Thyroid gland (tissue), 4 donors: ENCODE measurements at regions not wholly inside any gene's neighbourhood (a gene's known extent, or its start where the extent isn't known, plus 50 kb on each side); places are given as distances from the start of the nearest gene placed in this dataset.
"Not testable (repeated sequence)": the region's sequence is repeated elsewhere in the genome, so short reads cannot be mapped to it uniquely, and the experiment has no call there.

Experiments used
- DNase-seq, 2 donors: peaks; one replicate each; pipeline ENCODE4 v3.0.0-alpha.2; 2019
- H3K27ac ChIP-seq, 3 donors: fragments of 200-600 bp; sonication (generic); 1 replicate in 2 of 3; 2 replicates in 1 of 3; pipeline ENCODE4 v1.5.1; 2016 to 2019; ENCODE audit warnings: mild to moderate bottlenecking in 1 of 3, moderate library complexity in 1 of 3
- H3K27me3 ChIP-seq: fragments of 200-600 bp; sonication (generic); one replicate; pipeline ENCODE4 v1.5.1; 2019
- H3K36me3 ChIP-seq, 2 donors: fragments of 200-600 bp; sonication (generic); one replicate each; pipeline ENCODE4 v1.5.1; 2016 to 2019
- H3K4me1 ChIP-seq, 2 donors: fragments of 200-600 bp; sonication (generic); one replicate each; pipeline ENCODE4 v1.5.1; 2017 to 2019
- H3K4me3 ChIP-seq, 3 donors: fragments of 200-600 bp; sonication (generic); replicated peaks in 1 of 3; 1 replicate in 2 of 3; 2 replicates in 1 of 3; pipeline ENCODE4 v1.5.1; 2016; ENCODE audit warnings: mild to moderate bottlenecking in 1 of 3
- H3K9me3 ChIP-seq: fragments of 200-600 bp; sonication (generic); one replicate; pipeline ENCODE4 v1.5.1; 2017
- POLR2A ChIP-seq, 2 donors: fragments of 450-650 bp; IDR thresholded peaks; one replicate each; pipeline ENCODE4 v1.6.1; 2017; ENCODE audit warnings: antibody characterized with exemption in 2 of 2, mild to moderate bottlenecking in 2 of 2, moderate library complexity in 1 of 2
- WGBS, 2 donors: methylation state at CpG; one replicate each; pipeline ENCODE4 v1.1.5; 2017; 5-methylcytosine and 5-hydroxymethylcytosine counted together
- intact Hi-C: fragments of 100-400 bp; cut with DNase I; formaldehyde crosslinking; loops from one replicate; pipeline ENCODE4 v1.15.1; 2023
- TF ChIP-seq, protein P1 (sequence below), 6 experiments: fragments of 200-600 bp in 3 of 6; fragments of 450-650 bp in 3 of 6; sonication (generic) in 3 of 6; IDR thresholded peaks; one replicate each; pipeline ENCODE4 v1.5.1; 2016 to 2019; ENCODE audit warnings: antibody characterized with exemption in 6 of 6, mild to moderate bottlenecking in 2 of 6, inconsistent platforms in 1 of 6, moderate library complexity in 1 of 6

DNA sequence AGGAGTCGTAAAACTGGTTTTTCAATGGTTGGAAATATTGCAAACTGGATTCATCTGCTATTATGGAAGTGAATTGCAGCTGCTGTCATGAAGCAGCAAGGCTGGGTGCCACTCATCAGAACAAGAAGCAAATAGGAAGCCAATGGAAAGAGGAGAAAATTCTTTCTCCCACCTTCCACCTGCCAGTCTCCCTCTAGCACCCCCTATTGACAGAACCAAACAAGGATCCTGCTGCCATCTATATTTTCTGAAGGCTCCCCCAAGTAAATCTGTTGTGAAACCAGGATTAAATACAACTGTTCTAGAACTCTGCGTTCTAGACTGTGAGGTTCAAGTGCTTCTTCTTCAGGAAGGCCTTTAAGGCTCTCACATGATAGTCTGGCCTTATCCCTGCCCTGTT, 286.6 kb downstream of the AACS start:
- no peaks in the 10 kb centered on the region for H3K9me3 ChIP-seq
- no peak for DNase-seq
- intact Hi-C loops: no loop called here
- H3K27ac ChIP-seq: no peak overlapping the region
- no peaks in the 10 kb centered on the region for H3K27me3 ChIP-seq
- TF ChIP-seq POLR2A (IDR thresholded peaks at IDR 0.05): no peak
- TF ChIP-seq, protein P1, sequence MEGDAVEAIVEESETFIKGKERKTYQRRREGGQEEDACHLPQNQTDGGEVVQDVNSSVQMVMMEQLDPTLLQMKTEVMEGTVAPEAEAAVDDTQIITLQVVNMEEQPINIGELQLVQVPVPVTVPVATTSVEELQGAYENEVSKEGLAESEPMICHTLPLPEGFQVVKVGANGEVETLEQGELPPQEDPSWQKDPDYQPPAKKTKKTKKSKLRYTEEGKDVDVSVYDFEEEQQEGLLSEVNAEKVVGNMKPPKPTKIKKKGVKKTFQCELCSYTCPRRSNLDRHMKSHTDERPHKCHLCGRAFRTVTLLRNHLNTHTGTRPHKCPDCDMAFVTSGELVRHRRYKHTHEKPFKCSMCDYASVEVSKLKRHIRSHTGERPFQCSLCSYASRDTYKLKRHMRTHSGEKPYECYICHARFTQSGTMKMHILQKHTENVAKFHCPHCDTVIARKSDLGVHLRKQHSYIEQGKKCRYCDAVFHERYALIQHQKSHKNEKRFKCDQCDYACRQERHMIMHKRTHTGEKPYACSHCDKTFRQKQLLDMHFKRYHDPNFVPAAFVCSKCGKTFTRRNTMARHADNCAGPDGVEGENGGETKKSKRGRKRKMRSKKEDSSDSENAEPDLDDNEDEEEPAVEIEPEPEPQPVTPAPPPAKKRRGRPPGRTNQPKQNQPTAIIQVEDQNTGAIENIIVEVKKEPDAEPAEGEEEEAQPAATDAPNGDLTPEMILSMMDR (IDR thresholded peaks at IDR 0.05): no peak
- no peaks in the 10 kb centered on the region for H3K4me1 ChIP-seq
- no peaks in the 10 kb centered on the region for H3K36me3 ChIP-seq
- no peak overlapping the region for H3K4me3 ChIP-seq
- 76 to 87% methylated on average over 2 of the region's 2 CpGs for WGBS, 2 donors

DNA sequence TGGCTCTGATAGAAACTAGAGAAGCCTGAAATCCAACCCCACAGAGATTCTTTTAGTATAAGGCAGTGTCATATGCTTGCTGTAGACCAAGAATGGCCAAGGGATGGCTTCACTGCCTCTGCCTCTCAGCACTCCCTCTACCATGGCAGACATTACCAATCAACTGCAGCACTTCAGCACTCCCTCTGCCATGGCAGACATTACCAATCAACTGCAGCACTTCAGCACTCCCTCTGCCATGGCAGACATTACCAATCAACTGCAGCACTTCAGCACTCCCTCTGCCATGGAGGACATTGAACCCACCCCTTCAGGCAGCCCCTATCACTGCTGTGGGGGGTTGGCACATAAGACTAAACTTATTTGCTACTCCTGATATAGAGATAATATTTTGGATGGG, 287.8 kb downstream of the AACS start:
- H3K36me3 ChIP-seq, H3K4me1 ChIP-seq: not testable (repeated sequence)

DNA sequence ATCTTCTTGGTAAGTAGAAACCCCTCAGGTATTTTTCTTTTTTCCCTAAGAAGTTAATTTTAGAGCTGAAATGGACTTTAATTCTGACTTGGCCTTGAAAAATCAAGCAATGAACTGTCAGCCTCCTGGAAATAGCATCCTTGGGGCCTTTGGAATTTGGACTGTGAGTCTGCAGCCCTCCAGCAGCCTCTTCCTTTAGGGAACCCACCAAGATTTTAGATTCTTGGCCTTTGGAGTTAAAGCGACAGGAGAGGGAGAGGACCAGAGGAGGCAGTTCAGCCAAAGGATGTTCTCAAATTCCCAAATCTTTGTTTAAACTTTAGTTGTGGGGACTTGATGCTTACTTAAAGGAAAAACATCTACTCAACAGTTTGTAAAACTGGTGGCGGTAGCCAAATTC, 288.6 kb downstream of the AACS start:
- no peak for TF ChIP-seq POLR2A (IDR thresholded peaks at IDR 0.05)
- TF ChIP-seq, protein P1 (IDR thresholded peaks at IDR 0.05): no peak
- no peaks in the 10 kb centered on the region for H3K9me3 ChIP-seq
- WGBS, 2 donors: 88 to 92% methylated on average over 2 of the region's 2 CpGs
- intact Hi-C loops: no loop called here
- H3K27me3 ChIP-seq: no peaks in the 10 kb centered on the region
- H3K4me1 ChIP-seq: no peaks in the 10 kb centered on the region
- no peaks in the 10 kb centered on the region for H3K36me3 ChIP-seq
- H3K27ac ChIP-seq: no peak overlapping the region
- DNase-seq: no peak
- H3K4me3 ChIP-seq: no peak overlapping the region

More for the DNA sequence above, 287.8 kb downstream of the AACS start:
- DNase-seq, H3K9me3 ChIP-seq, H3K4me3 ChIP-seq, intact Hi-C loops, H3K27ac ChIP-seq, H3K27me3 ChIP-seq: not testable (repeated sequence)

DNA sequence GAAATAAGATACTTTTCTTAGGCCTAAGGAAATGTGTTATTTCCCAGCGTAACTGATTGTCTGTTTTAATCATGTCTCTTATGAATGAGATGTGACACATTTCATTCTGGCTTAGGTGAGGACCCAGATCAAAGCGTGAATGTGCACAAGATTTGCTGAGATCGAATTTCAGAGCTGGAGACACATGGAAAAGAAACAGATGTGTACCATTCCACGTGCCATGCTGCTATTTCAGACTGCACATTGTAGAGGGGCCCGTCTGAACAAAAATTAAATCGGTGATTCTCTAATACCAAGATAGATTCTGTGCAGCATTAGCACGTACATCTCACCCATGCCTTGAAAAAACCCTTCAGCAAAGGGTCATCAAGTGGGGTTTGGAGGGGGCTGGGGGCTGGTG, 290.4 kb downstream of the AACS start:
- H3K27ac ChIP-seq: no peak overlapping the region
- intact Hi-C loops: no loop called here
- 62 to 68% methylated on average over 7 of the region's 7 CpGs for WGBS, 2 donors

DNA sequence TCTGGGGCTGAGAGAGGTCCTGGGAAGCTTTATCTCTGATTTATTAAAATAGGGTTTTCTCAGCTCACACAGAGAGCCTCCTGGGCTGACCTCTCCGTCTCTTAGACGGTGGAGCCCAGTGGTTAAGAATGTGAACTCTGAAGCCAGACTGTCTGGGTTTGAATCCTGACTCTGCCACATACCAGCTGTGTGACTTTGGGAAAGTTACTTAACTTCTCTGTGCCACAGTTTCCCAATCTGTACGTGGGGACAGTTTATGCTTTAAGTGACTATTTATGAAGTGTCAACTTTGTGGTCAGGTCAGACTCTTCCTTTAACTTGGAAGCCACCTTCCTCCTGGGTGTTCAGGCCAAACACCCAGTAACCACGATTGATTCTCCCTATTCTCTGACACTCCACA, 290.9 kb downstream of the AACS start:
- 74 to 80% methylated on average over 4 of the region's 4 CpGs for WGBS, 2 donors
- H3K27ac ChIP-seq: no peak overlapping the region
- TF ChIP-seq POLR2A (IDR thresholded peaks at IDR 0.05): no peak
- TF ChIP-seq, protein P1 (IDR thresholded peaks at IDR 0.05): no peak
- no peak overlapping the region for H3K4me3 ChIP-seq
- intact Hi-C loops: no loop called here
- H3K9me3 ChIP-seq: no peaks in the 10 kb centered on the region
- DNase-seq: no peak
- H3K36me3 ChIP-seq: no peaks in the 10 kb centered on the region
- H3K4me1 ChIP-seq: no peaks in the 10 kb centered on the region
- H3K27me3 ChIP-seq: no peaks in the 10 kb centered on the region

More for the DNA sequence above, 290.4 kb downstream of the AACS start:
- H3K4me3 ChIP-seq: no peak overlapping the region
- TF ChIP-seq, protein P1 (IDR thresholded peaks at IDR 0.05): no peak
- TF ChIP-seq POLR2A (IDR thresholded peaks at IDR 0.05): no peak
- H3K9me3 ChIP-seq: no peaks in the 10 kb centered on the region
- H3K36me3 ChIP-seq: no peaks in the 10 kb centered on the region
- H3K27me3 ChIP-seq: no peaks in the 10 kb centered on the region
- DNase-seq: no peak
- H3K4me1 ChIP-seq: no peaks in the 10 kb centered on the region

DNA sequence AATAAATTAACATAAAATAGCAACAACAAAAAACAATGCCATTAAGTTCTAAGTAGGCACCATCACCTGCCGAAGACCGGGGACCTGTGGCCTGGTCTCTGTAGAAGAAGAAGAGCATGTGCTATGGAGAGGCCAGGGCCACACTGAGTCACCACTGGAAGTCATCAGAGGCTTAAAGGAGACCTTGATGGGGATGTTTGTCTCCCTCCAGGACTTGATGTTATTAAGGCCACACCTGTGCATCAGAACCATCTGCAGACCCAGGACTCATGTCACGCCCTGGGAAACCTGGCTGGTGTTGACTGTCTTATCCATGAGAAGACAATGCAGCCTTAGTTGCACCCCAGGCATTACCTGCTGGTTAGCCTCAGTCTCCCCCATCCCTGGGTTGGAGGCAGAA, 292.3 kb downstream of the AACS start:
- TF ChIP-seq, protein P1 (IDR thresholded peaks at IDR 0.05): no peak
- no peak for TF ChIP-seq POLR2A (IDR thresholded peaks at IDR 0.05)
- Histone ChIP-seq H3K36me3 (no peaks in the 10 kb centered on the region), H3K4me3 (no peak overlapping the region), H3K9me3 (no peaks in the 10 kb centered on the region), H3K4me1 (no peaks in the 10 kb centered on the region), H3K27ac (no peak overlapping the region), H3K27me3 (no peaks in the 10 kb centered on the region)
- intact Hi-C loops: no loop called here
- no peak for DNase-seq
- 91 to 93% methylated on average over 3 of the region's 3 CpGs for WGBS, 2 donors
